ENCODE measurements at regions not wholly inside any gene's neighbourhood (a gene's known extent, or its start where the extent isn't known, plus 50 kb on each side); places are given as distances from the start of the nearest gene placed in this dataset.

DNA sequence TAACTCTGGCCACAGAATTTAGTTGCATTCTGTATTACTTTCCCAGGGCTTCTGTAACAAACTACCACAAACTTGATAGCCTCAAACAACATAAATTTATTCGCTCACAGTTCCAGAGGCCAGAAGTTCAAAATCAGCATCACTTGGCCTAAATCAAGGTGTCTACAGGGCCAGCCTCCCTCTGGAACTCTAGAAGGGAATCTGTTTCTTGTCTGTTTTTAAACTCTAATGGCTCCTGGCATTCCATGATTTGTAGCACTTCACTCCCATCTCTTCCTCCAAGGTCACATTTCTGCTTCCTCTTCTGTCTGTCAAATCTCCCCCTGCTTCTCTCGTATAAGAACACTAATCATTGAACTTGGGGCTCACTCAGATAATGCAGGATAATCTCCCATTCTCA, 151.9 kb upstream of the ARPP21 start:
- TF ChIP-seq, protein P1, sequence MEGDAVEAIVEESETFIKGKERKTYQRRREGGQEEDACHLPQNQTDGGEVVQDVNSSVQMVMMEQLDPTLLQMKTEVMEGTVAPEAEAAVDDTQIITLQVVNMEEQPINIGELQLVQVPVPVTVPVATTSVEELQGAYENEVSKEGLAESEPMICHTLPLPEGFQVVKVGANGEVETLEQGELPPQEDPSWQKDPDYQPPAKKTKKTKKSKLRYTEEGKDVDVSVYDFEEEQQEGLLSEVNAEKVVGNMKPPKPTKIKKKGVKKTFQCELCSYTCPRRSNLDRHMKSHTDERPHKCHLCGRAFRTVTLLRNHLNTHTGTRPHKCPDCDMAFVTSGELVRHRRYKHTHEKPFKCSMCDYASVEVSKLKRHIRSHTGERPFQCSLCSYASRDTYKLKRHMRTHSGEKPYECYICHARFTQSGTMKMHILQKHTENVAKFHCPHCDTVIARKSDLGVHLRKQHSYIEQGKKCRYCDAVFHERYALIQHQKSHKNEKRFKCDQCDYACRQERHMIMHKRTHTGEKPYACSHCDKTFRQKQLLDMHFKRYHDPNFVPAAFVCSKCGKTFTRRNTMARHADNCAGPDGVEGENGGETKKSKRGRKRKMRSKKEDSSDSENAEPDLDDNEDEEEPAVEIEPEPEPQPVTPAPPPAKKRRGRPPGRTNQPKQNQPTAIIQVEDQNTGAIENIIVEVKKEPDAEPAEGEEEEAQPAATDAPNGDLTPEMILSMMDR (IDR thresholded peaks at IDR 0.05) = no peak
- TF ChIP-seq EZH2 (IDR thresholded peaks at IDR 0.05; ENCODE audit: borderline replicate concordance, insufficient read depth, low read depth, low read length, poor library complexity, severe bottlenecking) = no peak
